Stomach (tissue), 4 donors: ENCODE measurements at regions not wholly inside any gene's neighbourhood (a gene's known extent, or its start where the extent isn't known, plus 50 kb on each side); places are given as distances from the start of the nearest gene placed in this dataset.

Source experiments
- EP300 ChIP-seq: sonication (generic); formaldehyde crosslinking; IDR thresholded peaks from one replicate; pipeline ENCODE4 v1.6.1; 2017; ENCODE audit warnings: antibody characterized with exemption
- POLR2A ChIP-seq, 4 donors: fragments of 450-650 bp; IDR thresholded peaks; one replicate each; pipeline ENCODE4 v1.6.1; 2016; ENCODE audit warnings: antibody characterized with exemption in 4 of 4, control low read depth in 2 of 4, mild to moderate bottlenecking in 1 of 4, moderate library complexity in 1 of 4
- TF ChIP-seq, protein P1 (sequence below), 7 experiments: fragments of 450-650 bp in 4 of 7; fragments of 200-600 bp in 3 of 7; sonication (generic) in 3 of 7; IDR thresholded peaks; one replicate each; pipeline ENCODE4 v1.5.1; 2016 to 2019; ENCODE audit warnings: antibody characterized with exemption in 7 of 7, control low read depth in 2 of 7, mild to moderate bottlenecking in 1 of 7

DNA sequence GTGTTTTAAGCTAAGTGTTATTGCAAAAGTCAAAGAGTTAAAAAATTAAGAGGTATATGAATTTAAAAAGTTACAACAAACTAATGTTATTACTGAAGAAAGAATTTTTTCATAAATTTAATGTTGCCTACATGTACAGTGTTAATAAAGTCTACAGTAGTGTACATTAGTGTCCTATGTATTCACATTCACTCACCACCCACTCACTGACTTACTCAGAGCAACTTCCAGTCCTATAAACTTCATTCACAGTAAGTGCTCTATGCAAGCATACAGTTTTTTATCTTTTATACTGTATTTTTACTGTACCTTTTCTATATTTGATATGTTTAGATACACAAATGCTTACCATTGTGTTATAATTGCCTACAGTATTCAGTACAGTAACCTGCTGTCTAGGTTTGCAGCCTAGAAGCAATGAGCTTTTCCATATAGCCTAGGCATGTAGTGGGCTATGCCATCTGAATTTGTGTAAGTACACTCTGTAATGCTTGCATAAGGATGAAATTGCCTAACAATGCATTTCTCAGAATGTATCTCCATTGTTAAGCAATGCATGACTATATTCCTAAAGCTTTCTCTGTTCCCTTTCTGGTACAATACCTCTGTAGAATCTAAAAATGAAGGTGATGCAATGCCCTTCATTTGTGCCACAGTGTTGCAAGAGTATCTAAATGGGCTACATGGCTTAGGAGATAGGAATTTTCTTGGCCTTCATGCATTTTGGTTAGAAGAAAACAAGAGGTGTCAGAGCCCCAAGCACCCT, 370.8 kb upstream of the NT5C1B start:
- TF ChIP-seq, protein P1, sequence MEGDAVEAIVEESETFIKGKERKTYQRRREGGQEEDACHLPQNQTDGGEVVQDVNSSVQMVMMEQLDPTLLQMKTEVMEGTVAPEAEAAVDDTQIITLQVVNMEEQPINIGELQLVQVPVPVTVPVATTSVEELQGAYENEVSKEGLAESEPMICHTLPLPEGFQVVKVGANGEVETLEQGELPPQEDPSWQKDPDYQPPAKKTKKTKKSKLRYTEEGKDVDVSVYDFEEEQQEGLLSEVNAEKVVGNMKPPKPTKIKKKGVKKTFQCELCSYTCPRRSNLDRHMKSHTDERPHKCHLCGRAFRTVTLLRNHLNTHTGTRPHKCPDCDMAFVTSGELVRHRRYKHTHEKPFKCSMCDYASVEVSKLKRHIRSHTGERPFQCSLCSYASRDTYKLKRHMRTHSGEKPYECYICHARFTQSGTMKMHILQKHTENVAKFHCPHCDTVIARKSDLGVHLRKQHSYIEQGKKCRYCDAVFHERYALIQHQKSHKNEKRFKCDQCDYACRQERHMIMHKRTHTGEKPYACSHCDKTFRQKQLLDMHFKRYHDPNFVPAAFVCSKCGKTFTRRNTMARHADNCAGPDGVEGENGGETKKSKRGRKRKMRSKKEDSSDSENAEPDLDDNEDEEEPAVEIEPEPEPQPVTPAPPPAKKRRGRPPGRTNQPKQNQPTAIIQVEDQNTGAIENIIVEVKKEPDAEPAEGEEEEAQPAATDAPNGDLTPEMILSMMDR (IDR thresholded peaks at IDR 0.05): no peak
- TF ChIP-seq POLR2A (IDR thresholded peaks at IDR 0.05) (no peak), EP300 (no peak)
